Testis (tissue), 2 donors: ENCODE measurements at regions not wholly inside any gene's neighbourhood (a gene's known extent, or its start where the extent isn't known, plus 50 kb on each side); places are given as distances from the start of the nearest gene placed in this dataset.

Experiments used
- CTCF ChIP-seq, 3 experiments: fragments of 450-650 bp in 2 of 3; fragments of 200-600 bp in 1 of 3; sonication (generic) in 1 of 3; IDR thresholded peaks; one replicate each; pipeline ENCODE4 v1.5.1; 2016 to 2019; ENCODE audit warnings: antibody characterized with exemption in 3 of 3, mild to moderate bottlenecking in 2 of 3, moderate library complexity in 1 of 3
- POLR2A ChIP-seq: fragments of 450-650 bp; IDR thresholded peaks from one replicate; pipeline ENCODE4 v1.6.1; 2017; ENCODE audit warnings: antibody characterized with exemption, mild to moderate bottlenecking, moderate library complexity

- no peak for TF ChIP-seq CTCF (IDR thresholded peaks at IDR 0.05)
- no peak for TF ChIP-seq POLR2A
These were observed 853.5 kb upstream of the ADAMTS5 start for GRCh38 chr21:27820342-27820741.
